HG02642 (cell line): ENCODE measurements at regions not wholly inside any gene's neighbourhood (a gene's known extent, or its start where the extent isn't known, plus 50 kb on each side); places are given as distances from the start of the nearest gene placed in this dataset.

Experiments
- ATAC-seq: cut with Tn5 transposase; IDR thresholded peaks from one replicate; pipeline ENCODE4 v1.9.1; 2021; ENCODE audit warnings: mild to moderate bottlenecking; ENCODE audit not compliant: unreplicated experiment, poor library complexity

DNA sequence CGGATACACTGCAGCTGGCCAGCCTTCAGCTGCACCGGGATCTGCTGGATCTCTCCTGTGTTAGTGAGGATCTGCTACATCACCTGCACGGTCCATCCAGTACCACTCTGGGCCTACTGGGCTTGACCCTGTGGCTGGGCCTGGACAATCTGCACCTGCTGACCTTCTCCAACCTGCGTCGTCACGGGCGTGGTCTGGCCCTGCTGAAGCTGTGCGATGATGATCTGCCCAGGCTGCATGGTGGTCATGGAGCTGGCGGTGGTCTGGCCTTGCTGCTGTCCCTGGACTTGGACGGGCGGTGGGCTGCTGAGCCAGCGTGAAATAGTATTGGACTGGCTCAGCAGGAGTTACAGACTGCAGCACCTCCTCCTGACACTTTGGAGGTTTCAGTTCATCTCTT, 137.1 kb upstream of the GAS1 start:
- ATAC-seq, result no peak

- ATAC-seq, result no peak
Measured at GRCh38 chr9:87085073-87085472, 137.8 kb upstream of the GAS1 start.

DNA sequence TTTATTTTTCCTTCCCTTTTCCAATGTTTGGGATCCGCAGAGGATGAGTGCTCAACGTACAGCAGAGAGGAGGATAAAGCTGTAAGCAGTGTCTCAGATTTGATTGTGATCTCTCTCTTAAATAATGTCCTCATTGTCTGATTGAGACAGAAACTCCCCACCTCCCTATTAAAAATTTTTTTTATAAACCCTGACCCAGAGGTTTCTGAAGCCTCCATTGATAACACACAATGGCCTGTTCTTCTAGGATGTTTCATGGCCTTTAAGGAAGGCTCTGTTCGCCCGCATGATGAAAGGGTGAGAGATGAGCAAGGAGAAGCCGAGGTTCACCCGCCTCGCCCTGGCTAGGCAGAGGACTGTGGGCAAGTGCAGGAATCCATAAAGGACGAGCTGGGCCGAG, 138.2 kb upstream of the GAS1 start:
- no peak for ATAC-seq

DNA sequence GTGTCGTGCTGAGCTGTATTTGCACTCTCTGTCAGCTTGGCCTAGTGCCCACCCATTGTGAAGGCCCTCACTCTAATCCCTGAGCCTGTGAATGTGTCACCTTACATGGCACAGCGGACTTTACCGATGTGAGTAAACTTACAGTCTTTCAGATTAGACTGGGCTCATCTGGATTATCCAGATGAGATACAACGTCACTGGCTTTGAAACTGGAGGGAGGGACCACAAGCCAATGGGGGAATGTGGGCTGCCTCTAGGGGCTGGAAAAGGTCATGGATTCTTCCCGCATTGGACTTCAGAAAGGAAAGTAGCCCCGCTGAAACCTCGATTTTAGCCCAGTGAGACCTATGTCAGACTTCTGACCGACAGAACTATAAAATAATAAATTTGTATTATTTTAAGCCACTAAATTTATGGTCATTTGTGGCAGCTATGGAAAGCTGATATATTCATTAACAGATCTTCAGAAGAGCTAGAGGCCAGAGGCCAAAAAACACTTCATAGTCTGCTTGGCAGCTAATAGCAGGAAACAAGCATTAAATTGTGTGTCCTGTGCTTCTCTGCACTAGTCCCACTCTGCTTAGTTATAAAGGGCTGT, 139.0 kb upstream of the GAS1 start:
- ATAC-seq, result no peak

- ATAC-seq, result no peak
Measured at GRCh38 chr9:87087197-87087596, 139.9 kb upstream of the GAS1 start.

- no peak for ATAC-seq
Measured at GRCh38 chr9:87088192-87088591, 140.9 kb upstream of the GAS1 start.

- no peak for ATAC-seq
Measured at GRCh38 chr9:87088621-87089365, 141.5 kb upstream of the GAS1 start.

DNA sequence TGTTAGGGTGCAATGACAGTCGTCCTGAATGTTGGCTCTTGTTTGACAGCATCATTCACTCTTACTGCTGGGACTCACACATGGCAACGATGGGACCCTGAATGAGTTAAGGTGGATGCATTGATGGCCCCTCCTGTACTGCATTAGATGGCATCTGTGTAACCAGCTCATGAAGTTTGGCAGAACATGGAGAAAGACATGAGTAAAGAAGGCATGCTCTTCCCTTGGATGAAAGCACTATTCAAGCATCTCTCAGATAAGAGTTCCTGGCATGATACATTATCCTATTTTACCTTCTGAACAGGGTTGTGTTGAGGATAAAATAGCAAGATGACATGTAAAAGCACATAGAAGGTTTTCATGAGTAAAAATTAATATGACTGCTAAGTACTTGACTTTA, 142.2 kb upstream of the GAS1 start:
- ATAC-seq, result no peak

GRCh38 chr9:87089929-87090328, 142.6 kb upstream of the GAS1 start:
- no peak for ATAC-seq

DNA sequence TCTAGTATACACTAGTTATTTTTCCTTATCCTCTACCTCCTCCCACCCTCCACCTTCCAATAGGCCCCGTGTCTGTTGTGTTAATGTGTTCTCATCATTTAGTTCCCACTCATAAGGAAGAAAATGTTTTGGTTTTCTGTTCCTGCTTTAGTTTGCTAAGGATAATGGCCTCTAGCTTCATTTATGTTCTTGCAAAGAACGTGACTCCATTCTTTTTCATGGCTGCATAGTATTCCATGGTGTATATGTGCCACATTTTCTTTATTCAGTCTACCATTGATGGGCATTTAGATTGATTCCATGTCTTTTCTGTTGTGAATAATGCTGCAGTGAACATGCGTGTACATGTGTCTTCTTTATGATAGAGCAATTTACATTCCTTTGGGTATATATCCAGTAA, 146.5 kb upstream of the GAS1 start:
- no peak for ATAC-seq

DNA sequence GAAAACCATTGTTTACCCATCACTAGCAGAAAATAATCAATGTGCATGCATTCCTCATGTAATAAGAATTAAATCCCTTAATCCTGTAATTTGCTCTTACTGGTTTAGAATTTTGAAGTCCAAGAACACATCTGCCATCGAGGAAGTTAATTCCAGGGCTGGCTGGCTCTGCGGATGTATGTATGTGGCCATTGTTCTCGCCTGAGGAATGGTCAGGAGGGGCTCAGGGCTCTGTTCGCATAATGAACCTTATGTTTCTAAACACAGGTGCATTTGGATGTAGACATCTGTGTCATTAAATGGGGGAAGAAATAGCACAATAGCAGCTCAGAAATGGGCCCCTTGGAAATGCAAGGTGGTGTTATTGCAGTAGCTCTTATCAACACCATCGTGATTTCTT, 148.6 kb upstream of the GAS1 start:
- no peak for ATAC-seq

DNA sequence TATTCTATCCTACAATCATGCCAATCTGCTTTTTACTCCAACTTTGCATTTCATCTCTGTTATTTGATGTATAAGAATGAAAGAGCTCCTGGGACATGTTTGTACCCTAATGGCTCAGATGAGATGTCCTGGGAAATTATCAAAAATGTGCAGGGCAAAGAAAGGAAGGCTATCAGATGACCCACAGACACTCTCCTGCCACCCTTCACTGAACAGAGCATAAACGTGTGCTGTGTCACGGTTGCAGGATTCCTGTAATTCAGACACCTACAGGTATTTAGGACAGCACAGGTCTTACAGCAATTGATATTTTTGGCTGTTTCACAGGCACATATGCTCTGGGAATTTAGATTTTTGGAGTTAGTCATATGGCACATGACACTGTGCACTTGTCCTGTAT, 149.2 kb upstream of the GAS1 start:
- no peak for ATAC-seq

DNA sequence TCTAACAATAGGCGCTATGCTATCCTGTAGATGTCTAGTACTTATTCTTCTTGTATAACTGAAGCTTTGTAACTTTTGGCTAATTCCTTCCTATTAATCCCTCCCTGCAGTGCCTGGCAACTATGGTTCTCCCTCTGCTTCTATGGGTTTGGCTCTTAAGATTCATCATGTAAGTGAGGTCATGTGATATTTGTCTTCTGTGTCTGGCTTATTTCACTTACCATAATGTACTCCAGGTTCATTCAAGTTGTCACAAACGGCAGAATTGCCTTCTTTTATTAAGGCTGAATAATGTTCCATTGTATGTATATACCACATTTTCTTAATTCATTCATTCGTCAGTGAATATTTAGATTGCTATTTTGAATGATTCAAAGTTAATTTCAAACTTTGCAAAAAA, 149.9 kb upstream of the GAS1 start:
- ATAC-seq, result no peak

DNA sequence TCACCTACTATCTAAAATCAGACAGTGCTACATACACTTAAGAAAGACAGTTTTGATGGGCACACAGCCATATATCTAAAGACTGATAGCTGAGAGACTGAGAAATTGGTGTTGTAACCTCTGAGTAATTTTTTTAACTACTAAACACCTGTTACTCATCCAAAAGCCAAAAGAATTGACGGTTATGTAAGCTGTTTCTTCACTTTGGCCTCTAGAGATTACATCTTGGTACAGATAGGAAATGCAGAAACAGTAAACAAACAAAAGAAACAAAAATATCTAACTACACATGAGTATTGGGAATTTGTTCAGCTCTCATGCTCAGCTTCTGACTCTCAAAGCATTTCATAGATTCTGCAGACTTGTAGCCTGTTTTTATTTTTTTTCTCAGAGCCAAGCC, 152.1 kb upstream of the GAS1 start:
- no peak for ATAC-seq

- no peak for ATAC-seq
Measured at GRCh38 chr9:87100001-87100400, 152.7 kb upstream of the GAS1 start.

DNA sequence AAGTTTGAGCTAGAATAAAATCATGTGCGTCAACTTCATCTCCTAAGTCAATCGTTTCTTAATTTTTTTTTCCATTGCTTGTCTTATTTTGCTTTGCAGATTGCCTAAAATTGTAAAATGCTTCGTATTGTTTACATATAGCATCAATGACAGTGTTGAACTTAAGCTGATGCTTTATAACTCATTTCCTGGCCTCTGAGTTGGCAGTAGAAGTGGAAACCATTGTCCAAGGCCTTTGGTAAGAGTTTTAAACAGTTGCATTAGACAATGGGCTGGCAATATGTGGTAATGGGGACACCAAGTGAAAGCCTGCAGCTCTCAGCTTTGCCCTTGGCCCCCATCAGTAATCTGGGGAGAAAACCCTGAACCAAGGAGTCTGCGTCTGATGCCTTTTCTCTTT, 154.8 kb upstream of the GAS1 start:
- ATAC-seq, result no peak

- no peak for ATAC-seq
Measured at GRCh38 chr9:87107072-87107471, 159.8 kb upstream of the GAS1 start.

DNA sequence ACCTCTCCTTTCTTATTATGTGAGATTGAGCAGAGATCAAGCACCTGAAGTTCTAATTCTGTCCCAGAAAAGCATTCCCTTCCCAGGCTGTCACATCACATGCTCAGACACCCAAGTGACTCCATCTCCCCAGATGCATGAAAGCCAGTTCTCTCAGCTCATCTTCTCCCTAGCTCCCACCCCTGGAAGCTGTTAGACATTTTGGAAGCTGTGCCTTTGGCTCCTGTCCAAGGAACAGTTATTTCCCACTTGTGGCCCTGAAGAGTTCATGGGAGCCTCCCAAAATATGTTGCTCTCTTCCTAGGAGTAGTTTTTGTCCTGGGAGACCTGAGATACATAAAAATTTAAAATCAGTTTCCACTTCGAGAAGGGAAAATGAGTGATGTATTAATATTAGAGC, 161.4 kb upstream of the GAS1 start:
- no peak for ATAC-seq

- ATAC-seq, result no peak
Measured at GRCh38 chr9:87109231-87109631, 161.9 kb upstream of the GAS1 start.

DNA sequence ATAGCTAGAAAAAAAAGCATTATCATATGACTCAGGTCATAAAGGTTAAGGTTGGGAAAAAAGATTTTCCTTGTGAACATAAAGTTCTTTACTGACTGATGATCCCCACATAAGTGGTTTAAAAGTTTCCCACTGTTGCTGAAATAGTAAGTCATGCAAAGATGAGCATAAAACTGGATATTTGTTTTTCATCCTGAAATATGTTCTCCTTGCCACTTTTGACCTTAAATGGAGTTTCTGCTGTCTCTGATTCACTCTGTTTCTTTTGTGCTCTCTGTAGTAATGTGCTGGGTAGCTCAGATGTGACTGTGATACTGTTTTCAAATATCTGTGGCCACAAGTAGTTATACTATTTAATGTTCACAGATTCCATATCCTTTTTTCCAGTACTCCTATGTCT, 162.5 kb upstream of the GAS1 start:
- no peak for ATAC-seq

GRCh38 chr9:87111010-87111409, 163.7 kb upstream of the GAS1 start:
- ATAC-seq, result no peak

GRCh38 chr9:87112656-87113055, 165.3 kb upstream of the GAS1 start:
- no peak for ATAC-seq
